Lower leg skin (tissue), 4 donors: ENCODE measurements at regions not wholly inside any gene's neighbourhood (a gene's known extent, or its start where the extent isn't known, plus 50 kb on each side); places are given as distances from the start of the nearest gene placed in this dataset.

ENCODE experiments used
- DNase-seq, 2 donors: peaks; one replicate each; pipeline ENCODE4 v3.0.0-alpha.2; 2019; ENCODE audit warnings: low spot score in 2 of 2
- H3K4me3 ChIP-seq: fragments of 200-600 bp; sonication (generic); 2 replicates; pipeline ENCODE4 v1.5.1; 2017; ENCODE audit warnings: mild to moderate bottlenecking, low read depth; ENCODE audit not compliant: poor library complexity, severe bottlenecking
- POLR2A ChIP-seq, 2 donors: fragments of 450-650 bp; IDR thresholded peaks; one replicate each; pipeline ENCODE4 v1.6.1; 2016 to 2017; ENCODE audit warnings: antibody characterized with exemption in 2 of 2, mild to moderate bottlenecking in 1 of 2, moderate library complexity in 1 of 2
- whole genome bisulfite sequencing, 2 donors: methylation state at CpG; one replicate each; pipeline ENCODE4 v1.1.5; 2018; 5-methylcytosine and 5-hydroxymethylcytosine counted together
- intact Hi-C: fragments of 100-400 bp; cut with DNase I; formaldehyde crosslinking; loops from one replicate; pipeline ENCODE4 v1.15.0; 2023; ENCODE audit warnings: low total_unique reads
- TF ChIP-seq, protein P1 (sequence below), 3 donors: fragments of 450-650 bp; IDR thresholded peaks; one replicate each; pipeline ENCODE4 v1.5.1; 2016; ENCODE audit warnings: antibody characterized with exemption in 3 of 3, mild to moderate bottlenecking in 3 of 3, moderate library complexity in 2 of 3

DNA sequence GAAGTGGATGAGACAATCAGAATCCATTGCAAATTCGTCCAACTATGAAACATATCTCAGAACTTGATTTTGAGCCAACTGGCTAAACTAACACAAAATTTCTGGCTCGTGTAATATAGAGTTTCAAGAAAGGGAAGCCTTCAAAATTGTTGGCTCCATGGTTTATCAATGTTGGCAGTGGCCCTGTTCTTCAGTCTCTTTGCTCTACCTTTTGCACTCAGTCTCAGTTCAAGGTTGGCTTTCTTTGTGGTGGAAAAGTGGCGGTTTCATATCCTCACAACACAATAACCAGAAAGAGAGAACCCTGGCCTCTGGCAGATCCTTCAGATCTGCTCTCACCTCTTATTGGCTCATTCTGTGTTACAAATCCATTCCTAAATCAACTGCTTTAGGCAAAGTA, 473.8 kb upstream of the API5 start:
- intact Hi-C loops, result no loop called here
- H3K4me3 ChIP-seq, result no peak overlapping the region
- 38 to 41% methylated on average over 3 of the region's 3 CpGs for WGBS, 2 donors
- no peak for TF ChIP-seq POLR2A (IDR thresholded peaks at IDR 0.05)
- TF ChIP-seq, protein P1, sequence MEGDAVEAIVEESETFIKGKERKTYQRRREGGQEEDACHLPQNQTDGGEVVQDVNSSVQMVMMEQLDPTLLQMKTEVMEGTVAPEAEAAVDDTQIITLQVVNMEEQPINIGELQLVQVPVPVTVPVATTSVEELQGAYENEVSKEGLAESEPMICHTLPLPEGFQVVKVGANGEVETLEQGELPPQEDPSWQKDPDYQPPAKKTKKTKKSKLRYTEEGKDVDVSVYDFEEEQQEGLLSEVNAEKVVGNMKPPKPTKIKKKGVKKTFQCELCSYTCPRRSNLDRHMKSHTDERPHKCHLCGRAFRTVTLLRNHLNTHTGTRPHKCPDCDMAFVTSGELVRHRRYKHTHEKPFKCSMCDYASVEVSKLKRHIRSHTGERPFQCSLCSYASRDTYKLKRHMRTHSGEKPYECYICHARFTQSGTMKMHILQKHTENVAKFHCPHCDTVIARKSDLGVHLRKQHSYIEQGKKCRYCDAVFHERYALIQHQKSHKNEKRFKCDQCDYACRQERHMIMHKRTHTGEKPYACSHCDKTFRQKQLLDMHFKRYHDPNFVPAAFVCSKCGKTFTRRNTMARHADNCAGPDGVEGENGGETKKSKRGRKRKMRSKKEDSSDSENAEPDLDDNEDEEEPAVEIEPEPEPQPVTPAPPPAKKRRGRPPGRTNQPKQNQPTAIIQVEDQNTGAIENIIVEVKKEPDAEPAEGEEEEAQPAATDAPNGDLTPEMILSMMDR (IDR thresholded peaks at IDR 0.05), result no peak
- no peak for DNase-seq

DNA sequence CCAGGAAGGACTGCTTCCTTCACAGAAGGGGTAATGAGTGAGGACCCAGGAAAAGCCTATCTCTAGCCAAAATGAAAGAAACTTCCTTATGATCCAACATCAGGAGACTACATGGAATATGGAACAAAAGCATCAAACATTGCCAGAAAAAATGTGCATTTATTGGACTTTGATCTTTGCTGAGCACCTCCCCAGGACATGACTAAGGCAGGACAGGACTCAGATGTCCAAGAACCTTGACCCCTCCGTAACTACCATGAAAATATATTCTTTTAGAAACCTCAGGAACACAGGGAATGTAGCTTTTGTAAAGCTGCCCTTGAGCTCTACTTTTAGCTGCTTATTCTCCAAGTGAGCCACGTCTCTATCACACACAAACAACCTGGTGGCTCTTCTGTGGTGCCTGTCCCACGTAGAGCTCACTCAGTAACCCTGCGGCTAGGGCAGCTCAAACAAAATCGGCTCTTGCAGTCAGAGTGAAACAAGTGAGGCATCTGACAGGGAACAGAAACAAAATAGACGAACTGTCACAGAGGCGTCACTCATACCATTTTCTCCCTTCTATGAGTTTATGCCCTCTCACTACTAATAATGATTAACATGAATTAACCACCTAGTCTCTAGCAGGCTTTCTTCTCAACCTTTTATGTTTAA, 471.5 kb upstream of the API5 start:
- TF ChIP-seq POLR2A (IDR thresholded peaks at IDR 0.05), result no peak
- TF ChIP-seq, protein P1 (IDR thresholded peaks at IDR 0.05), result no peak
- DNase-seq, result no peak
- H3K4me3 ChIP-seq, result no peak overlapping the region
- intact Hi-C loops, result no loop called here
- 88 to 92% methylated on average over 7 of the region's 7 CpGs for WGBS, 2 donors

DNA sequence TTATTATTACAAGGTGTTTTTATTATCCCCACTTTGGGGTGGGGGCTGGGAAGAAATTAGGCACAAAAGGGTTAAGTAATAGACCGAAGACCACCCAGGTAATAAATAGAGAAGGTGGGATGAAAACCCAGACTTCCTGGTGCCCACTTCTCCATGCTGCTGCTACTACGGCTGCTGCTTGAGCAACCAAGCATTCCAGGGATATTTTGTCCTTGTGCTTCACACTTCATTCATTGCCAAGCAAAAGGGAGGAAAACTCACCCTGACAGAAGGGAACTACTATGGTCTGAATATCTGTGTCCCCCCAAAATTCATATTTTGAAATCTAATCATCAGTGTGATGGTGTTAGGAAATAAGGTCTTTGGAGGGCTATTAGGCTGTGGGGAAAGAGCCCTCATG, 470.9 kb upstream of the API5 start:
- TF ChIP-seq, protein P1 (IDR thresholded peaks at IDR 0.05), result no peak
- TF ChIP-seq POLR2A (IDR thresholded peaks at IDR 0.05), result no peak
- whole genome bisulfite sequencing, 2 donors, result 80 to 85% methylated on average over 2 of the region's 2 CpGs
- no peak overlapping the region for H3K4me3 ChIP-seq
- no peak for DNase-seq
- intact Hi-C loops, result no loop called here

DNA sequence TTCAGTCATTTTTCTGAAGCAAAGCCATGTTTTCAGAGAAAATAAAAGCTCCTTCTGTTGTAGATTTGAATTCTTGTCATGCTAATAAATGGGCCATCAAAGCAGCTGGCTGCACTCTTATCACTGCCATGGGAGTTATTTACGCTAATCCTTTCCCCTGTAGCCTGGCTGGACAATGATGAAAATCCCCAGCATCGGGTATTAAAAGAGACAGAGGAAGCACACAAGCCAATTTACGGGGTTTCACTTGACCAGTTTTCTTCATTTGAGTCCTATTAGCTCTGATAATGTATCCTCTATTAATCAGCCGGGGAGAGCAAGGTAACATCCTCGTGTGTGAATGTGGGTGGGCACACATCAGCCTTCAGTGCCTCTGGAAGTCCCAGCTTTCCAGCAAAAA, 470.2 kb upstream of the API5 start:
- TF ChIP-seq POLR2A (IDR thresholded peaks at IDR 0.05), result no peak
- TF ChIP-seq, protein P1 (IDR thresholded peaks at IDR 0.05), result no peak
- intact Hi-C loops, result no loop called here
- WGBS, 2 donors, result 66 to 72% methylated on average over 5 of the region's 5 CpGs
- no peak for DNase-seq
- H3K4me3 ChIP-seq, result no peak overlapping the region

DNA sequence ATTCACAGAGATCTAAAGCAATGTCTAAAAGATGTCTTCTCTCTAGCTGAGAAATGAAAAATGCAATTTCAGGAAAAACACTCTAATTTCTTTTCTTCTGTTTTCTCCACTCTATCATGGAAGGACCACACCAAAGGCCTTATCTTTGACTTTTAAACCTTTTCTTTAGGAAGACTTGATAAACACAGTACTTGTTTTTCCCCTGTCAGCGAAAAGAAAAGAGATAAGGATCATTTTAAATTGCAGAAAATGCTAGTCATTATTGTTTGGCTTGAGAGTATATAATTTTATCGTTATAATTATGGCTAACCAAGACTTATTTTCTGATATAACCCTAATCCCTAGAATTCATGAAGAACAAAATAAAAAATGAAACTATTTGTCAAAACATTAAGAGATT, 462.4 kb upstream of the API5 start:
- 47 to 64% methylated on average over 2 of the region's 2 CpGs for WGBS, 2 donors
- H3K4me3 ChIP-seq, result no peak overlapping the region
- DNase-seq, result no peak
- TF ChIP-seq, protein P1 (IDR thresholded peaks at IDR 0.05), result no peak
- no peak for TF ChIP-seq POLR2A (IDR thresholded peaks at IDR 0.05)
- intact Hi-C loops, result no loop called here

DNA sequence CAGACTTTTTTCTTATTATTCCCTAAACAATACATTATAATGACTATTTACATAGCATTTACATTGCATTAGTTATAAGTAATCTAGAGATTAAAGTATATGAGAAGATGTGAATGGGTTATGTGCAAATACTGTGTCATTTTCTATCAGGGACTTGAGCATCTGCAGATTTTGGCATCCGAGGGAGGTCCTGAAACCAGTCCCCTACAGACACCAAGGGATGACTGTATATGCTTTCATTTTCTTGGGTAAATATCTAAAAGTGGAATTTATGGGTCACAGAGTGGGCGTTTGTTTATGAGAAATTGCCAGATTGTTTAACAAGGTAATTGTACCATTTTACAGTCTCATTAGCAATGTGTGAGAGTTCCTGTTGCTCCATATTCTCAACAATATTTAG, 454.5 kb upstream of the API5 start:
- WGBS, 2 donors, result 60 to 84% methylated on average over 2 of the region's 2 CpGs
- TF ChIP-seq, protein P1 (IDR thresholded peaks at IDR 0.05), result no peak
- no peak for TF ChIP-seq POLR2A (IDR thresholded peaks at IDR 0.05)
- no peak overlapping the region for H3K4me3 ChIP-seq
- intact Hi-C loops, result no loop called here
- no peak for DNase-seq
